SK-N-SH (cell line): ENCODE measurements at regions not wholly inside any gene's neighbourhood (a gene's known extent, or its start where the extent isn't known, plus 50 kb on each side); places are given as distances from the start of the nearest gene placed in this dataset.

Experiments
- CTCF ChIA-PET: fragments of 300-600, 350-600 bp; formaldehyde crosslinking; extraction: SDS; loops from one replicate; lab custom pipeline; 2021; lab: Yijun Ruan, JAX
- POLR2A ChIA-PET: fragments of 350-600 bp; sonication (Branson Sonifier 250); formaldehyde crosslinking; extraction: SDS; loops from one replicate; lab custom pipeline; 2020; ENCODE audit warnings: antibody characterized with exemption, inconsistent platforms; lab: Yijun Ruan, JAX
- DNase-seq: peaks from one replicate; pipeline ENCODE4 v3.0.0; 2012
- H2AFZ ChIP-seq: fragments of 200-600 bp; sonication (generic); 2 replicates; pipeline ENCODE4 v1.8.1; 2016; ENCODE audit warnings: antibody characterized with exemption, mild to moderate bottlenecking, low read depth
- H3F3A ChIP-seq: fragments of 200-600 bp; sonication (generic); replicated peaks from 2 replicates; pipeline ENCODE3; 2016; ENCODE audit warnings: antibody characterized with exemption, mild to moderate bottlenecking; ENCODE audit not compliant: insufficient read depth
- H3K27ac ChIP-seq, 2 experiments: fragments of 200-500 bp in 1 of 2; fragments of 200-600 bp in 1 of 2; sonication (Bioruptor generic) in 1 of 2; sonication (generic), shearing (Covaris generic) in 1 of 2; 2 replicates each; pipeline versions ENCODE4 v1.5.1 to v1.6.1; 2014 to 2016; ENCODE audit warnings: low read depth in 2 of 2, inconsistent platforms in 1 of 2, low read length in 1 of 2, mild to moderate bottlenecking in 1 of 2, mixed read lengths in 1 of 2
- H3K27me3 ChIP-seq: fragments of 200-600 bp; sonication (generic), shearing (Covaris generic); 2 replicates; pipeline ENCODE4 v1.6.1; 2016; ENCODE audit warnings: mixed run types; ENCODE audit not compliant: insufficient read depth
- H3K36me3 ChIP-seq, 2 experiments: fragments of 200-500 bp in 1 of 2; fragments of 200-600 bp in 1 of 2; sonication (Bioruptor generic) in 1 of 2; sonication (generic) in 1 of 2; replicated peaks in 1 of 2; 2 replicates each; pipeline versions ENCODE3 to v1.5.1; 2014 to 2016; ENCODE audit warnings: low read length in 1 of 2, mild to moderate bottlenecking in 1 of 2; ENCODE audit not compliant: insufficient read depth in 2 of 2, control insufficient read depth in 1 of 2
- H3K4me1 ChIP-seq, 2 experiments: fragments of 200-500 bp in 1 of 2; fragments of 200-600 bp in 1 of 2; sonication (Bioruptor generic) in 1 of 2; sonication (generic), shearing (Covaris generic) in 1 of 2; 2 replicates each; pipeline versions ENCODE4 v1.5.1 to v1.6.1; 2014 to 2016; ENCODE audit warnings: low read depth in 1 of 2, low read length in 1 of 2, mixed run types in 1 of 2; ENCODE audit not compliant: insufficient read depth in 2 of 2, control insufficient read depth in 1 of 2
- H3K4me2 ChIP-seq: fragments of 200-600 bp; sonication (generic), shearing (Covaris generic); 2 replicates; pipeline ENCODE4 v1.6.1; 2017; ENCODE audit warnings: mixed run types
- H3K4me3 ChIP-seq, 2 experiments: fragments of 200-500 bp in 1 of 2; fragments of 200-600 bp in 1 of 2; sonication (Bioruptor generic) in 1 of 2; sonication (generic), shearing (Covaris generic) in 1 of 2; 2 replicates each; pipeline versions ENCODE4 v1.5.1 to v1.8.1; 2014 to 2016; ENCODE audit warnings: low read depth in 2 of 2, inconsistent platforms in 1 of 2, low read length in 1 of 2, mild to moderate bottlenecking in 1 of 2, mixed read lengths in 1 of 2, moderate library complexity in 1 of 2
- H3K79me2 ChIP-seq: fragments of 200-600 bp; sonication (generic); 2 replicates; pipeline ENCODE4 v1.8.1; 2017; ENCODE audit warnings: mild to moderate bottlenecking; ENCODE audit not compliant: insufficient read depth
- H3K9ac ChIP-seq: fragments of 200-600 bp; sonication (generic); 2 replicates; pipeline ENCODE4 v1.6.1; 2017; ENCODE audit warnings: mixed run types
- H3K9me2 ChIP-seq: fragments of 200-600 bp; sonication (generic); 2 replicates; pipeline ENCODE4 v1.6.1; 2017; ENCODE audit warnings: mixed run types
- H3K9me3 ChIP-seq: fragments of 200-600 bp; sonication (generic); 2 replicates; pipeline ENCODE4 v1.6.1; 2017; ENCODE audit warnings: mixed run types, mild to moderate bottlenecking, moderate library complexity
- H4K20me1 ChIP-seq: fragments of 200-600 bp; sonication (generic); 2 replicates; pipeline ENCODE4 v1.6.1; 2017; ENCODE audit warnings: mild to moderate bottlenecking, mixed run types; ENCODE audit not compliant: insufficient read depth
- CHD2 ChIP-seq: fragments of 150-350 bp; IDR thresholded peaks from 2 replicates; pipeline ENCODE4 v1.6.1; 2018; ENCODE audit warnings: low read length; ENCODE audit not compliant: partially characterized antibody
- ELF1 ChIP-seq: IDR thresholded peaks from 2 replicates; pipeline ENCODE4 v1.4.0; 2012
- FOSL2 ChIP-seq: IDR thresholded peaks from 2 replicates; pipeline ENCODE4 v1.4.0; 2012; ENCODE audit warnings: low read depth, mild to moderate bottlenecking, moderate library complexity, borderline replicate concordance
- JUND ChIP-seq: IDR thresholded peaks from 2 replicates; pipeline ENCODE4 v1.4.0; 2012
- NFIC ChIP-seq: IDR thresholded peaks from 2 replicates; pipeline ENCODE4 v1.4.0; 2012; ENCODE audit warnings: borderline replicate concordance
- POLR2AphosphoS5 ChIP-seq: IDR thresholded peaks from 2 replicates; pipeline ENCODE4 v1.6.1; 2012; ENCODE audit warnings: low read depth, low read length
- RCOR1 ChIP-seq: fragments of 150-350 bp; IDR thresholded peaks from 2 replicates; pipeline ENCODE4 v1.6.1; 2017; ENCODE audit warnings: antibody characterized with exemption, low read length
- SMC3 ChIP-seq: IDR thresholded peaks from 2 replicates; pipeline ENCODE4 v1.6.1; 2012; ENCODE audit warnings: low read depth, low read length, improper control_type of control experiment
- TEAD4 ChIP-seq: IDR thresholded peaks from 2 replicates; pipeline ENCODE4 v1.4.0; 2012; ENCODE audit warnings: mild to moderate bottlenecking, borderline replicate concordance; ENCODE audit not compliant: insufficient read depth
- YY1 ChIP-seq: IDR thresholded peaks from 2 replicates; pipeline ENCODE4 v1.4.0; 2012; ENCODE audit warnings: low read depth, mild to moderate bottlenecking
- WGBS: methylation state at CpG from one replicate; pipeline ENCODE4 v1.1.6; 2017; ENCODE audit warnings: low lambda C conversion rate; 5-methylcytosine and 5-hydroxymethylcytosine counted together
- TF ChIP-seq, protein P1 (sequence below): fragments of 150-350 bp; IDR thresholded peaks from 2 replicates; pipeline ENCODE4 v1.6.1; 2016; ENCODE audit warnings: mild to moderate bottlenecking, low read depth, low read length
- TF ChIP-seq, protein P2 (sequence below): IDR thresholded peaks from 2 replicates; pipeline ENCODE4 v1.4.0; 2012; ENCODE audit warnings: low read depth, borderline replicate concordance
- TF ChIP-seq, protein P3 (sequence below): IDR thresholded peaks from 2 replicates; pipeline ENCODE4 v1.4.0; 2012; ENCODE audit warnings: low read depth
- TF ChIP-seq, protein P4 (sequence below): IDR thresholded peaks from 2 replicates; pipeline ENCODE4 v1.4.0; 2012; ENCODE audit warnings: low read depth, borderline replicate concordance
- TF ChIP-seq, protein P5 (sequence below): IDR thresholded peaks from 2 replicates; pipeline ENCODE4; 2012

DNA sequence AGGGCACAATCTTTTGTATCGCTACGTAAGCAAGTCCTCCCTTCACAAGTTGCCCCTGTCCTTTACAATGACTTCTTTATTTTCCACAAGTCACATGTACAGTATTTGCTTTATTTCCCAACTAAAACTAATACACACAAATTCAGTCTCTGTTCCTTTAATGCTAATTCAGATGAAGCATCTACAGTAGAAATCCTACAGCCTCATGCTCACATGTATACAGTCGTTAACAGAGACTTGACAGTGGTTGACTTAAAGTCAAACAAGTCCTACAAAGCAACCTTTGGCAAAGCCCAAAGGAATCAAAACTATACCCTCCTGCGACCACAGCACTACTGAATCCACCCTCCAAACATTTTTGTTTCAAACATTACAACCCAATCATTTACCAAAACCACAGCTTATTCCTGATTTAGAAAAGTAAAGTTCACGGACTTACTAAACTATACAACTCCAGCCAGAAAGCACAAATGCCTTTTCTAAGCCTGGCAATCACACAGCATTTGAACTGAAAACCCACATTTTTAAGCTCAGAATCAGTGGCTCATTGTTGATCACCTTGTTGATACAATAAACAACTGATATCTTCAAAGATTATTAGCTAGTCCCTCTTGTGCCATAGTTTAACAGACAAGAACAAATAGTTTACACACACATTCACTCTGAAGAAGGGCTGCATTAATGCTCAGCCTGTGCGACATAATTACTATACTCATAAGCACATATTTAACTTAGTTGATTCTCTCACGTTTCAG, 70.9 kb upstream of the NHSL1 start (continued):
- no peak for TF ChIP-seq RCOR1
- TF ChIP-seq, protein P1, sequence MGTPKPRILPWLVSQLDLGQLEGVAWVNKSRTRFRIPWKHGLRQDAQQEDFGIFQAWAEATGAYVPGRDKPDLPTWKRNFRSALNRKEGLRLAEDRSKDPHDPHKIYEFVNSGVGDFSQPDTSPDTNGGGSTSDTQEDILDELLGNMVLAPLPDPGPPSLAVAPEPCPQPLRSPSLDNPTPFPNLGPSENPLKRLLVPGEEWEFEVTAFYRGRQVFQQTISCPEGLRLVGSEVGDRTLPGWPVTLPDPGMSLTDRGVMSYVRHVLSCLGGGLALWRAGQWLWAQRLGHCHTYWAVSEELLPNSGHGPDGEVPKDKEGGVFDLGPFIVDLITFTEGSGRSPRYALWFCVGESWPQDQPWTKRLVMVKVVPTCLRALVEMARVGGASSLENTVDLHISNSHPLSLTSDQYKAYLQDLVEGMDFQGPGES: no peak

DNA sequence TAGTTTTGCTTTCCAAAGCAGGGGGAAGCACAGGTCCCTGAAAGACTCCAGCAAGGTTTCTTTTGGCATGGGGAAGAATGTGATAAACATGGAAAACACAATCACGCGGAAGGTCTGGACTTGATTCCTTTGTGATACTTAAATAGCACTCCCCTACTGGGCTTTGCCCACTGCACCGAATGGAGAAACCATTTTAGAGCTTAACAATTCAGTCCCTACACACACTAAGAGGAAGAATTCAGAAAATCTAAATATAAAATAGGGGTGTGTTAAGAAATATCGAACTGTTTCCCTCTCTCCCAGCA, 71.4 kb upstream of the NHSL1 start:
- 28% methylated on average over 4 of the region's 4 CpGs for WGBS
- no peak overlapping the region for H3K9ac ChIP-seq

More for the DNA sequence above, 71.4 kb upstream of the NHSL1 start:
- H3K4me3 ChIP-seq: no peak overlapping the region
- CTCF ChIA-PET: interaction anchor here (1.1 kb wide), 1 partner anchor 35 kb away, joined by 3 read pairs; no protein-coding TSS in a partner anchor
- no peak overlapping the region for H3K4me2 ChIP-seq
- no peaks in the 10 kb centered on the region for H3K9me2 ChIP-seq
- no peaks in the 10 kb centered on the region for H3K36me3 ChIP-seq
- H3F3A ChIP-seq: no peaks in the 10 kb centered on the region
- no peaks in the 10 kb centered on the region for H3K79me2 ChIP-seq
- POLR2A ChIA-PET: no interaction called here
- TF ChIP-seq, protein P2, sequence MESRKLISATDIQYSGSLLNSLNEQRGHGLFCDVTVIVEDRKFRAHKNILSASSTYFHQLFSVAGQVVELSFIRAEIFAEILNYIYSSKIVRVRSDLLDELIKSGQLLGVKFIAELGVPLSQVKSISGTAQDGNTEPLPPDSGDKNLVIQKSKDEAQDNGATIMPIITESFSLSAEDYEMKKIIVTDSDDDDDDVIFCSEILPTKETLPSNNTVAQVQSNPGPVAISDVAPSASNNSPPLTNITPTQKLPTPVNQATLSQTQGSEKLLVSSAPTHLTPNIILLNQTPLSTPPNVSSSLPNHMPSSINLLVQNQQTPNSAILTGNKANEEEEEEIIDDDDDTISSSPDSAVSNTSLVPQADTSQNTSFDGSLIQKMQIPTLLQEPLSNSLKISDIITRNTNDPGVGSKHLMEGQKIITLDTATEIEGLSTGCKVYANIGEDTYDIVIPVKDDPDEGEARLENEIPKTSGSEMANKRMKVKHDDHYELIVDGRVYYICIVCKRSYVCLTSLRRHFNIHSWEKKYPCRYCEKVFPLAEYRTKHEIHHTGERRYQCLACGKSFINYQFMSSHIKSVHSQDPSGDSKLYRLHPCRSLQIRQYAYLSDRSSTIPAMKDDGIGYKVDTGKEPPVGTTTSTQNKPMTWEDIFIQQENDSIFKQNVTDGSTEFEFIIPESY: no peak
- no peak for TF ChIP-seq POLR2AphosphoS5
- no peak for TF ChIP-seq CHD2
- TF ChIP-seq, protein P3, sequence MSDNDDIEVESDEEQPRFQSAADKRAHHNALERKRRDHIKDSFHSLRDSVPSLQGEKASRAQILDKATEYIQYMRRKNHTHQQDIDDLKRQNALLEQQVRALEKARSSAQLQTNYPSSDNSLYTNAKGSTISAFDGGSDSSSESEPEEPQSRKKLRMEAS: no peak
- no peak for TF ChIP-seq NFIC
- TF ChIP-seq, protein P1: no peak
- TF ChIP-seq ELF1: no peak
- TF ChIP-seq SMC3: no peak
- TF ChIP-seq, protein P4, sequence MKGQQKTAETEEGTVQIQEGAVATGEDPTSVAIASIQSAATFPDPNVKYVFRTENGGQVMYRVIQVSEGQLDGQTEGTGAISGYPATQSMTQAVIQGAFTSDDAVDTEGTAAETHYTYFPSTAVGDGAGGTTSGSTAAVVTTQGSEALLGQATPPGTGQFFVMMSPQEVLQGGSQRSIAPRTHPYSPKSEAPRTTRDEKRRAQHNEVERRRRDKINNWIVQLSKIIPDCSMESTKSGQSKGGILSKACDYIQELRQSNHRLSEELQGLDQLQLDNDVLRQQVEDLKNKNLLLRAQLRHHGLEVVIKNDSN: no peak
- TF ChIP-seq JUND: no peak
- TF ChIP-seq YY1: no peak
- TF ChIP-seq, protein P5, sequence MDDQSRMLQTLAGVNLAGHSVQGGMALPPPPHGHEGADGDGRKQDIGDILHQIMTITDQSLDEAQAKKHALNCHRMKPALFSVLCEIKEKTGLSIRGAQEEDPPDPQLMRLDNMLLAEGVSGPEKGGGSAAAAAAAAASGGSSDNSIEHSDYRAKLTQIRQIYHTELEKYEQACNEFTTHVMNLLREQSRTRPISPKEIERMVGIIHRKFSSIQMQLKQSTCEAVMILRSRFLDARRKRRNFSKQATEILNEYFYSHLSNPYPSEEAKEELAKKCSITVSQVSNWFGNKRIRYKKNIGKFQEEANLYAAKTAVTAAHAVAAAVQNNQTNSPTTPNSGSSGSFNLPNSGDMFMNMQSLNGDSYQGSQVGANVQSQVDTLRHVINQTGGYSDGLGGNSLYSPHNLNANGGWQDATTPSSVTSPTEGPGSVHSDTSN: no peak
- TF ChIP-seq TEAD4: no peak
- TF ChIP-seq FOSL2: no peak
- no peak for TF ChIP-seq RCOR1
- no peak overlapping the region for H3K27ac ChIP-seq
- H3K27me3 ChIP-seq: peaks cover 34% of the 10 kb centered on the region
- H4K20me1 ChIP-seq: no peaks in the 10 kb centered on the region
- H2AFZ ChIP-seq: no peak overlapping the region
- DNase-seq: no peak
- H3K4me1 ChIP-seq: no peaks in the 10 kb centered on the region
- H3K9me3 ChIP-seq: no peaks in the 10 kb centered on the region
